ENCODE measurements at regions not wholly inside any gene's neighbourhood (a gene's known extent, or its start where the extent isn't known, plus 50 kb on each side); places are given as distances from the start of the nearest gene placed in this dataset.
A peak's percentile ranks its signal among the peaks of the same experiment; 100 is the strongest.

DNA sequence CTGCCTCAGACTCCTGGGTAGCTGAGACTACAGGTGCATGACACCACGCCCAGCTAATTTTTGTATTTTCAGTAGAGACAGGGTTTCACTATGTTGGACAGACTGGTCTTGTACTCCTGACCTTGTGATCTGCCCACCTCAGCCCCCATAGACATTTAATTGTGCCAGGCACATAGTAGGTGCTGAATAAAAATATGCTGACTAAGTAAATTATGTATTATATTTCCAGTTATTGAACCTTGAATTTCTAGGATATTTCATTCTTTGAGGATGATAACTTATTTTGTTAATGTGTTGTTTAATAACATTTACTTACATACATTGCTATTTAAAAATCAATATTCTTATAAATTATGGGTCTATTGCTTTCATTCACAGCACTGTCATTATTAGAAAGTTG, 190.4 kb upstream of the LRRTM4 start:
- no peak for ATAC-seq
- in situ Hi-C loops (cut with HindIII; ENCODE audit: extremely low pct_ligation_motif_present, low pct_unique_long_range_greater_than_20kb): no loop called here

DNA sequence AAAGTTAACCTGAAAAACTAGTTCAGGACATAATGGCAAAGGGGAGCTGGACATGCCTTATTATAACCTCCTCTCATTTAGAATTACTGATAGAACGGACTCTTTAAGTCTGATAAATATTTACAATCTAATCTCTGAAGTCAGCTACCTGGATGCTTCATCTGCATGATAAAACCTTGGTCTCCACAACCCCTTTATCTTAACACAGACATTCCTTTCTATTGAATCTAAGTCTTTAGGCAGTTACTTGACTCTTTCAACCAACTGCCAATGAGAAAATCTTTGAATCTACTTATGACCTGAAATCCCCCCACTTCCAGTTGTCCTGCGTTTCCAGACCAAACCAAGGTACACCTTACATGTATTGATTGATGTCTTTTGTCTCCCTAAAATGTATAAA, 191.2 kb upstream of the LRRTM4 start:
- Histone ChIP-seq H3K79me2 (ENCODE audit: insufficient read depth, low read length) (no peaks in the 10 kb centered on the region), H2AFZ (ENCODE audit: low read length) (no peak overlapping the region), H3K4me2 (ENCODE audit: low read depth, low read length) (no peak overlapping the region), H4K20me1 (ENCODE audit: insufficient read depth, low read length) (no peaks in the 10 kb centered on the region), H3K9me3 (ENCODE audit: low read length) (no peaks in the 10 kb centered on the region), H3K9ac (ENCODE audit: insufficient read depth, low read depth, low read length) (no peak overlapping the region), H3K27me3 (ENCODE audit: control insufficient read depth in 1 of 2, insufficient read depth in 2 of 2, low read length in 2 of 2) (no peaks in the 10 kb centered on the region), H3K4me3 (replicated peaks in 1 of 3; ENCODE audit: insufficient read depth in 1 of 3, low read depth in 2 of 3, low read length in 3 of 3) (no peak overlapping the region), H3K36me3 (replicated peaks in 1 of 2; ENCODE audit: control insufficient read depth in 1 of 2, insufficient read depth in 2 of 2, low read length in 2 of 2) (no peaks in the 10 kb centered on the region), H3K4me1 (ENCODE audit: insufficient read depth, low read length) (no peaks in the 10 kb centered on the region), H3K27ac (ENCODE audit: extremely low read length, insufficient read depth, low read length) (no peak overlapping the region)
- no TSS peak for BruUV-seq (replicated peaks)
- in situ Hi-C loops (cut with HindIII; ENCODE audit: extremely low pct_ligation_motif_present, low pct_unique_long_range_greater_than_20kb): no loop called here
- DNase-seq (ENCODE audit: low spot score): no peak
- WGBS (ENCODE audit: low lambda C conversion rate): 15% methylated on average over 2 of the region's 2 CpGs
- no peak for ATAC-seq
- TF ChIP-seq, protein P1, sequence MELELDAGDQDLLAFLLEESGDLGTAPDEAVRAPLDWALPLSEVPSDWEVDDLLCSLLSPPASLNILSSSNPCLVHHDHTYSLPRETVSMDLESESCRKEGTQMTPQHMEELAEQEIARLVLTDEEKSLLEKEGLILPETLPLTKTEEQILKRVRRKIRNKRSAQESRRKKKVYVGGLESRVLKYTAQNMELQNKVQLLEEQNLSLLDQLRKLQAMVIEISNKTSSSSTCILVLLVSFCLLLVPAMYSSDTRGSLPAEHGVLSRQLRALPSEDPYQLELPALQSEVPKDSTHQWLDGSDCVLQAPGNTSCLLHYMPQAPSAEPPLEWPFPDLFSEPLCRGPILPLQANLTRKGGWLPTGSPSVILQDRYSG (CRISPR knock-in tag; IDR thresholded peaks at IDR 0.05): no peak
- no peak for TF ChIP-seq ZNF572 (CRISPR knock-in tag; IDR thresholded peaks at IDR 0.05)
- TF ChIP-seq SP5 (CRISPR knock-in tag; IDR thresholded peaks at IDR 0.05; ENCODE audit: borderline replicate concordance, low read depth): no peak
- TF ChIP-seq ETV5 (CRISPR knock-in tag; IDR thresholded peaks at IDR 0.05; ENCODE audit: borderline replicate concordance): no peak
- TF ChIP-seq, protein P2, sequence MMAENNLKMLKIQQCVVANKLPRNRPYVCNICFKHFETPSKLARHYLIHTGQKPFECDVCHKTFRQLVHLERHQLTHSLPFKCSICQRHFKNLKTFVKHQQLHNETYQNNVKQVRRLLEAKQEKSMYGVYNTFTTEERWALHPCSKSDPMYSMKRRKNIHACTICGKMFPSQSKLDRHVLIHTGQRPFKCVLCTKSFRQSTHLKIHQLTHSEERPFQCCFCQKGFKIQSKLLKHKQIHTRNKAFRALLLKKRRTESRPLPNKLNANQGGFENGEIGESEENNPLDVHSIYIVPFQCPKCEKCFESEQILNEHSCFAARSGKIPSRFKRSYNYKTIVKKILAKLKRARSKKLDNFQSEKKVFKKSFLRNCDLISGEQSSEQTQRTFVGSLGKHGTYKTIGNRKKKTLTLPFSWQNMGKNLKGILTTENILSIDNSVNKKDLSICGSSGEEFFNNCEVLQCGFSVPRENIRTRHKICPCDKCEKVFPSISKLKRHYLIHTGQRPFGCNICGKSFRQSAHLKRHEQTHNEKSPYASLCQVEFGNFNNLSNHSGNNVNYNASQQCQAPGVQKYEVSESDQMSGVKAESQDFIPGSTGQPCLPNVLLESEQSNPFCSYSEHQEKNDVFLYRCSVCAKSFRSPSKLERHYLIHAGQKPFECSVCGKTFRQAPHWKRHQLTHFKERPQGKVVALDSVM (CRISPR knock-in tag; IDR thresholded peaks at IDR 0.05): no peak
- TF ChIP-seq ZNF12 (CRISPR knock-in tag; IDR thresholded peaks at IDR 0.05): no peak
- TF ChIP-seq ZSCAN31 (CRISPR knock-in tag; IDR thresholded peaks at IDR 0.05; ENCODE audit: low read depth): no peak
- TF ChIP-seq ZFYVE20 (CRISPR knock-in tag; IDR thresholded peaks at IDR 0.05; ENCODE audit: borderline replicate concordance, low read depth): no peak
- TF ChIP-seq CBX1 (IDR thresholded peaks at IDR 0.05; ENCODE audit: low read depth): no peak
- no peak for TF ChIP-seq MED1 (CRISPR knock-in tag; IDR thresholded peaks at IDR 0.05)
- TF ChIP-seq YY1 (IDR thresholded peaks at IDR 0.05; ENCODE audit: insufficient read depth, insufficient replicate concordance, low read depth, low read length): no peak
- no peak for TF ChIP-seq CCDC6 (CRISPR knock-in tag; IDR thresholded peaks at IDR 0.05)
- intact Hi-C loops (cut with micrococcal nuclease; ENCODE audit: unreplicated experiment): no loop called here
- ChIA-PET POLR2A (no interaction called here), CTCF (ENCODE audit: low intra/inter-chr PET ratio, low total read pairs) (no interaction called here)
- no peak for FAIRE-seq

More for the DNA sequence above, 190.4 kb upstream of the LRRTM4 start:
- no peaks in the 10 kb centered on the region for H3K4me1 ChIP-seq (ENCODE audit: insufficient read depth, low read length)
- H3K4me2 ChIP-seq (ENCODE audit: low read depth, low read length): no peak overlapping the region
- TF ChIP-seq MAFF (IDR thresholded peaks at IDR 0.05; ENCODE audit: low read depth, low read length) (peak; percentile 98), ZNF777 (CRISPR knock-in tag; IDR thresholded peaks at IDR 0.05) (no peak), ZKSCAN1 (IDR thresholded peaks at IDR 0.05; ENCODE audit: low read length) (peak; percentile 48; the same call in 1 of the 2 replicates), ZNF260 (CRISPR knock-in tag; IDR thresholded peaks at IDR 0.05; ENCODE audit: borderline replicate concordance, low read depth) (no peak), MAFK (conservative IDR thresholded peaks at IDR 0.05 in 1 of 2, IDR thresholded peaks at IDR 0.05 in 1 of 2; ENCODE audit: low read length in 2 of 2) (peak; percentile 97 to 99)
- BruUV-seq (replicated peaks): no TSS peak
- no peak for DNase-seq (ENCODE audit: low spot score)
- ChIA-PET POLR2A (no interaction called here), CTCF (ENCODE audit: low intra/inter-chr PET ratio, low total read pairs) (no interaction called here)
- H3K27ac ChIP-seq (ENCODE audit: extremely low read length, insufficient read depth, low read length): no peak overlapping the region
- H3K4me3 ChIP-seq (replicated peaks in 1 of 3; ENCODE audit: insufficient read depth in 1 of 3, low read depth in 2 of 3, low read length in 3 of 3): no peak overlapping the region
- no peaks in the 10 kb centered on the region for H3K36me3 ChIP-seq (replicated peaks in 1 of 2; ENCODE audit: control insufficient read depth in 1 of 2, insufficient read depth in 2 of 2, low read length in 2 of 2)
- H3K79me2 ChIP-seq (ENCODE audit: insufficient read depth, low read length): no peaks in the 10 kb centered on the region
- no peak overlapping the region for H2AFZ ChIP-seq (ENCODE audit: low read length)
- no peaks in the 10 kb centered on the region for H3K27me3 ChIP-seq (ENCODE audit: control insufficient read depth in 1 of 2, insufficient read depth in 2 of 2, low read length in 2 of 2)
- H4K20me1 ChIP-seq (ENCODE audit: insufficient read depth, low read length): no peaks in the 10 kb centered on the region
- intact Hi-C loops (cut with micrococcal nuclease; ENCODE audit: unreplicated experiment): no loop called here
- FAIRE-seq: no peak
- H3K9ac ChIP-seq (ENCODE audit: insufficient read depth, low read depth, low read length): no peak overlapping the region
- H3K9me3 ChIP-seq (ENCODE audit: low read length): no peaks in the 10 kb centered on the region
- WGBS (ENCODE audit: low lambda C conversion rate): 48% methylated on average over 1 of the region's 1 CpG

Data from HepG2 (cell line).